ENCODE measurements at regions not wholly inside any gene's neighbourhood (a gene's known extent, or its start where the extent isn't known, plus 50 kb on each side); places are given as distances from the start of the nearest gene placed in this dataset.

GRCh38 chr5:54803471-54804011 lies 181.9 kb downstream of the ESM1 start:
- DNase-seq (ENCODE audit: low read depth) = no peak
- TF ChIP-seq CTCF (conservative IDR thresholded peaks at IDR 0.05; ENCODE audit: low read depth, low read length) = no peak
- no peak overlapping the region for H3K4me3 ChIP-seq (ENCODE audit: low read length)

GRCh38 chr5:54799645-54800044 lies 185.7 kb downstream of the ESM1 start:
- H3K4me3 ChIP-seq (ENCODE audit: low read length) = no peak overlapping the region
- no peak for TF ChIP-seq CTCF (conservative IDR thresholded peaks at IDR 0.05; ENCODE audit: low read depth, low read length)
- DNase-seq (ENCODE audit: low read depth) = no peak

GRCh38 chr5:54795777-54796176 lies 189.6 kb downstream of the ESM1 start:
- no peak for DNase-seq (ENCODE audit: low read depth)
- H3K4me3 ChIP-seq (ENCODE audit: low read length) = no peak overlapping the region
- TF ChIP-seq CTCF (conservative IDR thresholded peaks at IDR 0.05; ENCODE audit: low read depth, low read length) = no peak

GRCh38 chr5:54795284-54795683 lies 190.1 kb downstream of the ESM1 start:
- TF ChIP-seq CTCF (conservative IDR thresholded peaks at IDR 0.05; ENCODE audit: low read depth, low read length) = no peak
- H3K4me3 ChIP-seq (ENCODE audit: low read length) = no peak overlapping the region

GRCh38 chr5:54794135-54794975 lies 191.0 kb downstream of the ESM1 start:
- H3K4me3 ChIP-seq (ENCODE audit: low read length) = no peak overlapping the region

More at GRCh38 chr5:54795284-54795683, 190.1 kb downstream of the ESM1 start:
- DNase-seq (ENCODE audit: low read depth) = no peak

GRCh38 chr5:54793468-54794134 lies 191.8 kb downstream of the ESM1 start:
- no peak for TF ChIP-seq CTCF (conservative IDR thresholded peaks at IDR 0.05; ENCODE audit: low read depth, low read length)
- no peak for DNase-seq (ENCODE audit: low read depth)

More at GRCh38 chr5:54794135-54794975, 191.0 kb downstream of the ESM1 start:
- no peak for DNase-seq (ENCODE audit: low read depth)
- no peak for TF ChIP-seq CTCF (conservative IDR thresholded peaks at IDR 0.05; ENCODE audit: low read depth, low read length)

More at GRCh38 chr5:54793468-54794134, 191.8 kb downstream of the ESM1 start:
- no peak overlapping the region for H3K4me3 ChIP-seq (ENCODE audit: low read length)

Measured in retinal pigment epithelial cell (primary cell).